Kidney epithelial cell (primary cell): ENCODE measurements at regions not wholly inside any gene's neighbourhood (a gene's known extent, or its start where the extent isn't known, plus 50 kb on each side); places are given as distances from the start of the nearest gene placed in this dataset.

ENCODE experiments used
- DNase-seq: peaks from one replicate; pipeline ENCODE4 v3.0.0-alpha.2; 2010; ENCODE audit warnings: low read depth
- H3K27me3 ChIP-seq: 2 replicates; pipeline ENCODE4 v1.6.0; 2011; ENCODE audit warnings: low read length; ENCODE audit not compliant: control insufficient read depth, insufficient read depth
- H3K36me3 ChIP-seq: 2 replicates; pipeline ENCODE4 v1.5.1; 2011; ENCODE audit warnings: low read length; ENCODE audit not compliant: control insufficient read depth, insufficient read depth
- H3K4me3 ChIP-seq: 2 replicates; pipeline ENCODE4 v1.5.1; 2011; ENCODE audit warnings: low read depth, mild to moderate bottlenecking, control low read depth, low read length
- CTCF ChIP-seq: IDR thresholded peaks from 2 replicates; pipeline ENCODE4 v1.5.1; 2011; ENCODE audit warnings: mild to moderate bottlenecking, moderate library complexity, low read length, control low read depth, inconsistent platforms; ENCODE audit not compliant: insufficient read depth, poor library complexity, severe bottlenecking

DNA sequence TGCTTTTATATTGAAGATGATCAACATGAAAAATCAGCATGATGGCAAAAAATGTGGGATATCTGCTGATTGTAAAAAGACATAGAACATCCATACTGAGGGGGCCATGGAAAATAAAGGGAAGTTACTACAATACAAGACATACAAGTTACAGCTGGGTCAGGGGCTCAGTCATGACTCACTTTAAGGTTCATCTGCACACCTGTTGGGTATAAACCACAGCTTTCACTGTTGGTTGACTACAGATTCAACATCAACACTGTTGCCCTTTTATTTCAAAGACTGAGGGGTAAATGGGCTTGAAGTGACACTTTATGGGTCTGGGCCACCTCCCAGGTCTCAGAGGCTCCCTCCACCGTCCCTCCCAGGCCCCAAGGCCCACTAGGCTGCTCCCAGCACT is 98.1 kb upstream of the IRS2 start:
- Histone ChIP-seq H3K4me3 (no peak overlapping the region), H3K27me3 (peaks cover 2% of the 10 kb centered on the region), H3K36me3 (no peaks in the 10 kb centered on the region)
- TF ChIP-seq CTCF, result no peak
- no peak for DNase-seq

DNA sequence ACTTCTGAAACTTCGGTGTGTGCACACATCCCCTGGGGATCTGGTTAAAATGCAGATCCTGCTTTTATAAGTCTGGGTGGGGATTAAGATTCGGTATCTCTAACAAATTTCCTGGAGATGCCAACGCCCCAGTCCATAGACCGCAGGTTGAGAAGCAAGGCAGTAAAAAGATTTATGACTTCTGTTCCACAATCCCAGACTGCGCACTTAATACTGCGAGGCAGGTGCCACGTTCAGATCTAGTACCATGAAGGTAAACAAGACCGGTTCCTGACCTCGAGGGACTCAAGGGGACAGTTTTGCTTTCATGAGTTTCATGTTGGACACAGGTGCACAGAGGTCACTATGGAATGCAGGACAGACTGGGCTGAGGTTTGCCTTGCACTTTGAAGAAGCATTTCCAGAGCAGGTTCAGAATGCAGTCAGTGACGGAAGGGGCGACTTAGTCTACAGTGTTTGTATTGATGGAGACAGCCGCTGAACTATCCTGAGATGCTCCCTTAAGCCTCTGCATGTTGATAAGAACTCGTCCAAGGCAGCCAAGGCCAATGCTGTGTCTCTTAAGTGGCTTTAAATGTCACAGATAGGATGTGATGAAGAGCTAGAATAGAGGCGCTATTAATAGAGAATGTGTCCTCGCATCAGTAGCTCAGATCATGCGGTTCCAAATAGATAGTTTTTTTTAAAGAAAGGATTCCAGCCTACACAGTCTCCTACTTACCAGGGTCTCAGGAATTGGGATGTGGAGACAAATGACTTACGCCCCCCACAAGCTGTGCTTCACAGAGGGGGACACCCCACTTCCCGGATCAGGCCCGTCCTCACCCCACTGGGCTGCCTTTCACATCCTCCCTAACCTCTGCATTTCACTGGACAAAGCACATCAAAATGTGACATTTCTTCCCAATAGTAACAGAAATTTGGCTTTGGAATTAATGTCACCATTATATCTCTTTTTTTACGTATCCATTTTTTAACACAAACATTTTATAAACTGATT is 97.1 kb upstream of the IRS2 start:
- Histone ChIP-seq H3K27me3 (peaks cover 2% of the 10 kb centered on the region), H3K36me3 (no peaks in the 10 kb centered on the region), H3K4me3 (no peak overlapping the region)
- DNase-seq, result no peak
- no peak for TF ChIP-seq CTCF

DNA sequence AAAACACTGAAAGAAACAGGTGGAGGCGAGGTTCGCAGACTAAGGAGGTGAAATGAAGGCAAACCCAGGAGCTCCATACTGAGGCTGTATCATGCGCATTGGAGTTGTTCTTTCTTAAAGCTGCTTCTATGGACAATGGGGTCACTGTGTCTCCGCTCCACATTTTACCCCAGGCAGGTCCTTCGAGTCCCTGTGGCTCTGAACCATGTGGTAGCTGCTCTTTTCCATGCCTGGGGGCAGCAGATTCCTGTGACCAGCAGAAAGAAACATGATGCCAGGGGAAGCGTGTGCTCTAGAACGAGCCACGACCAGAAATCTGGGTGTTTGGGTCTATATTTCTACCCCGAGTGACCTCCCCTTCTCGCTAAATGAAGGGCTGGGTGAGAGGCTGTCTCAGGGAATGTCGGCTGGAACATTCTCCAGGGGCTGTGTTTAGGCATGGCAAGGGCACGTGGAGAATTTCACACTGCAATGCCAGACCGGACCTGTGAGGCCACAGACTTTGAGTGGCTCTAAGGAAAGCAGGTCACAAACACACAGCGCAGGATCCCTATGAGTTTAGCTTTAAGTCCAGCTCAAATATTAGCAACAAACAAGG is 95.7 kb upstream of the IRS2 start:
- TF ChIP-seq CTCF, result no peak
- Histone ChIP-seq H3K4me3 (no peak overlapping the region), H3K36me3 (no peaks in the 10 kb centered on the region), H3K27me3 (peaks cover 2% of the 10 kb centered on the region)
- no peak for DNase-seq

- H3K4me3 ChIP-seq, result no peak overlapping the region
- no peaks in the 10 kb centered on the region for H3K36me3 ChIP-seq
- TF ChIP-seq CTCF, result no peak
- DNase-seq, result no peak
- peaks cover 2% of the 10 kb centered on the region for H3K27me3 ChIP-seq
Measured at GRCh38 chr13:109881347-109881725, 95.0 kb upstream of the IRS2 start.

GRCh38 chr13:109880371-109881346 is 94.3 kb upstream of the IRS2 start:
- H3K4me3 ChIP-seq, result no peak overlapping the region
- peaks cover 2% of the 10 kb centered on the region for H3K27me3 ChIP-seq
- DNase-seq, result no peak
- H3K36me3 ChIP-seq, result no peaks in the 10 kb centered on the region
- no peak for TF ChIP-seq CTCF
